NCI-H1417 (cell line): ENCODE measurements at regions not wholly inside any gene's neighbourhood (a gene's known extent, or its start where the extent isn't known, plus 50 kb on each side); places are given as distances from the start of the nearest gene placed in this dataset.
"Not testable (repeated sequence)": the region's sequence is repeated elsewhere in the genome, so short reads cannot be mapped to it uniquely, and the experiment has no call there.

Experiments
- DNase-seq, 3 experiments: peaks; one replicate each; lab custom pipeline; 2025; lab: John Stamatoyannopoulos, UW

DNA sequence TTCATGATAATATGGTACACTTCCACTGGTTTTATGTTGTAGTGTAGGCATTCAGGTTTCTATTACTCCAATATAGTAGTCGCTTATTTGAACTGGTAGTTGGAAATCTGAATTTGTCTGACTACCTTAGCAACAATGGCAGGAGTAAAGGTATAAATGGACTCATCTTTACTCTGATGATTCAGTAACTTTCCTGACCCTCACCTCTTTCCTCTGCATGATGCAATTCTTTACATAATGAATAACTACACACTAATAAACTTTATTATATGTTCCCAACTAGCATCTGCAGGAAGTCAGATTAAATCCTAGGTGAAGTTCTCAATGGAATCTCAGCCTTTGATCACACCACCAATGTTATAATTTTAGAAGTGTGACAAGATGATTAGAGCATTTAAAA is 70.5 kb upstream of the ATP2B1 start:
- no peak for DNase-seq

DNA sequence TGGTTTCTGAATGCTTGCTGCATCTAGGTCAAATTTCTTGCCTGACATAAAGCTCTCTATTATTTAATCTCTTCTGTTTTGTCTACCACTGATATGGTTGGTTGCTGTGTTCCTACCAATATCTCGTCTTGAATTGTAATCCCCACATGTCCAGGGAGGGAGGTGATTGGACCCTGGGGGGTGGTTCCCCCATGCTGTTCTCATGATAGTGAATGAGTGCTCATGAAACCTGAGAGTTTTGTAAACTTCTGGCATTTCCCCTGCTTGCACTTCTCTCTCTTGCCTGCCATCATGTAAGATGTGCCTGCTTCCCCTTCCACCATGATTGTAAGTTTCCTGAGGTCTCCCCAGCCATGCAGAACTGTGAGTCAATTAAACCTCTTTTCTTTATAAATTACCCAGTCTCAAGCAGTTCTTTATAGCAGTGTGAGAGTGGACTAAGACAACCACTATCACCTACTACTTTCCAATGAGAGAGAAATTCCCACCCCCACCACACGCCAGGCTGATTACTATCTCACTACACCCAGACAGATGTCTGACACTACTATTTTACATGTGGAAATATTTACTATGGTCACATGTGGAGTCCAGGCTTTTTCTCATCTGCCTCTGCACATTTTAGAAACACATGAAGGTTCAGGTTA is 69.2 kb upstream of the ATP2B1 start:
- DNase-seq: no peak

DNA sequence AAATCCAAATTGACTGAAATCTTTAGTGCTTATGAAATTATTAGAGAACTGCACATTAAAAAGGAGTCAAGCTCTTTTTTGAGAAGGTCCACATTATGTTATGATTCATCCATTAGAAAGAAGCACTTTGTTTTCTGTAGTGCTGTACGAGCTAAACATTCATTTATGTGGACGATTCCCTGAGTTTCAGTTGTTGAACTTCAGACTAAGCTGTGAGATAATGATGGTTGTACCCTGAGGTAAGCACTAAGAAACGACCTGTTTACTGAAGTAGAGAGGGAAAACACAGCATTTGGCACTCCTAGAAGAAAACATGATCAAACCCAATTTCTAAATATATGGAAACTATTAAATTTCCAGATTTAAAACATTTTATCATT is 67.3 kb upstream of the ATP2B1 start:
- DNase-seq: no peak

DNA sequence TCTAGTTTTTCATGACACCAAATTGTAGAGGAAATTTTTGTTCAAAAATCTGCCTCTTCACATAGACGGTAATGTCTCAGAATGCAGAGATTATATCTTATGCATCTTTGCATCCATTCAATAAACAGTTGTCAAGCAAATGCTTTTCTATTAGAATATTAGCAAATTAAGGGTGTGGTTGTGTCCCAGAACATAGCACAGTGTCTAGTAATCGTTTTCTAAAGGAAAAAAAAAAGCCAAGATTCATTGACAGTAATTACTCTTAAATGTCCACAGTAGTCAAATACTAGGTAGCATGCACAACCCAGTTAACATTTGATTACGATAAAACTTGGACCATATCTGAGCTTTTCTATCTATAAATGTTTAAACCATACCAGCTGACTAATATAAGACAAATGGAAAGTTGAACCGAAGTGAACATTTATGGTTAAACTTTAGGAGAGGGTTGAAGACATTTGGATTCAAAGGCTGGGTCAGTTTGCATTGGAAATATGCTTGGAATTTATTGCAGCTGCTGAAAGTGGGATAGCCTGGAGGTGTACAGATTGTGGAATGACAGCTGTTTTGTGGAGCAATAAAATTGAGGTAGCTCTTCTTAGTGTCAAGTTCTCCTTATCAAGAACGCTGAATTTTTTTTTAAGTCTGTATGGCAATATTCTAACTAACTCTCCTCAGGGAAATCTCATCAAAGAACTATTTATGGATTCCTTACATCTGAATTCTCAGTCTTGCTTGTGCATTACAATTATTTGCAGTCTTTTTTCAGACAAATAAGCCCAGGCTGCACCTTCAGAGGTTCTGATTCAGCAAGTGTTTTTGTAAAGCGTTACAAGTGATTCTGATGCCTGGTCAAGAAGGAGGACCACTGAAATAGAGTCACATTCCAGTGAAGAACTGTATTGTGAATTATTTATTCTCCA is 66.7 kb upstream of the ATP2B1 start:
- no peak for DNase-seq

DNA sequence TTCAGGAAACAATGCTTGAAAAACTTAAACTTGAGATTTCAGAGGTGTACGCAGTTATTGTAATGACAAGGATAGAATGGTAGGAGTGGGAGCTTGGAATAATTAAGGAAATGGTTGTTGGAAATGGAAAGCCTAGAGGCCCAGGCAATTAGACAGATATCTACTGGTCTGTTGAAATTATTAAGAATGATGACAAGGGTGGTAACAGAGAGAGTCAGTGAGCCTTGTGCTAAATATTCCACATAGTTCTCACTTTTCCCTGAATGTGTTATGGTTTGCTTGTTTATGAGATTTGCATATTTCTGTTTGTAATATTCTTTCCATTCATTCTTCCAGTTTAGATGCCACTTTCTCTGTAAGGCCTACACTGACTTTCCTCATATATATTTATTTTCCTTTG is 66.0 kb upstream of the ATP2B1 start:
- no peak for DNase-seq

DNA sequence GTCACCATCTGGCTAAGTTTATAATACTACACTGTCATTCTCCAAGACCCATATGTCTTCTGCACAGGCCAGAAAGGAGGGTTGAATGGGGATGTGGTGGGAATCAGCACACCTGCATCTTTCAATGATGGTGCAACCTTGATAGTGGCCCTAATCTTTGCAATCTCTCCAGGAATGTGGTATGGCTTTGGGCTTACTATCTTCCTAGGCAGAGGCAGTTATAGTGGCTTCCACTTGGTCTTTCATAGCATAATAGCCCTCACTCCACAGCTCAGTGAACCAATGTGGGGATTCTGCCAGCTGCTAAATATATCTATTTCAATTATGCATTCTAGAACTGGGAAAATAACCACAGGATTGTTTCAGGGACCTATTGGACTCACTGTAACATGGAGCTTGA is 61.8 kb upstream of the ATP2B1 start:
- DNase-seq: no peak

- DNase-seq: no peak
Observed at GRCh38 chr12:89769483-89769818, 60.8 kb upstream of the ATP2B1 start.

- DNase-seq: no peak
Observed at GRCh38 chr12:89768586-89769482, 60.2 kb upstream of the ATP2B1 start.

GRCh38 chr12:89765959-89766824 is 57.6 kb upstream of the ATP2B1 start:
- no peak for DNase-seq

GRCh38 chr12:89764164-89764563 is 55.5 kb upstream of the ATP2B1 start:
- not testable (repeated sequence) for DNase-seq

GRCh38 chr12:89762498-89763170 is 54.0 kb upstream of the ATP2B1 start:
- DNase-seq: peak in 1 of 3 experiments; percentile 12

DNA sequence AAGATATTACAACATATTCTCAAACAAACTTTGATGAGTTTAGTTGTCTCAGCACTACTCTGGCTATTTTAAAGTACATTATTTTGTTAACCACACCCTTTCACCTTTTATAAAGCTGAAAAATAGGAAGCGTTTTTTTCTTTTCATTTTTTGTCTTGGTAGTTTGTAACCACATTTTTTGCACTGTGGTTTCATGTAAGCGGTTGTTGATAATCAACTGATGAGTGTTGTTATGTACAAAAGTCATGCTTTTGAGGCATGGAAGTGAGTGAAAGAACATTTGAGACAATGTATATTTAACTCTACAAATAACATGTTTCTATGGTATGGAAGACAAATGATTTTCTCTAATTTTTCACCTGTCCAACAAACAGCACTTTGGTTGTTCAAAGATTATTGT is 52.1 kb upstream of the ATP2B1 start:
- no peak for DNase-seq
